ENCODE measurements at regions not wholly inside any gene's neighbourhood (a gene's known extent, or its start where the extent isn't known, plus 50 kb on each side); places are given as distances from the start of the nearest gene placed in this dataset.

DNA sequence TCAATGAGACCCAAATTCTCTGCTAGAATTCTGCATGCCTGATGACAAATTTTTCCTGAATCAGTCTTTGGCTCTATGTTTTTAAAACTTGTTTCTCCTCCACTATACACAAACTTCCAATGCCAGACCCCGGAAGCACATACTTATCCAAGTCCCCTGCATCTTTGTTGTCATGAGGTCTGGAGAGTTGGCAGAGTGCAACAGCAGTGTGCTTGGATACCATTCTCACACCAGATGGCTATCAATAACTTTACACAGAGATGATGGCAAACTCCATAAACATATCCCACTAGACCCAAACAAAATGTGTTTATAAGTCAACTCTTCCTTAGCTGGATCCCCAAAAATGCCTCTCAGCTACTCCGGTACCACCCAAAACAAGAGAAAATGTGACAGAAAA, 337.7 kb upstream of the TRPC7 start:
- Histone ChIP-seq H3K36me3 (ENCODE audit: insufficient read depth, low read length) (no peaks in the 10 kb centered on the region), H3K9ac (ENCODE audit: low read depth, low read length) (no peak overlapping the region), H3K4me1 (ENCODE audit: insufficient read depth, low read length) (no peaks in the 10 kb centered on the region), H2AFZ (ENCODE audit: low read depth, low read length) (no peak overlapping the region), H3K27me3 (ENCODE audit: insufficient read depth, low read length, poor library complexity) (no peaks in the 10 kb centered on the region), H3K27ac (ENCODE audit: low read length) (no peak overlapping the region), H3K9me3 (ENCODE audit: insufficient read depth, low read length, severe bottlenecking) (no peaks in the 10 kb centered on the region), H3K79me2 (ENCODE audit: insufficient read depth, low read length) (no peaks in the 10 kb centered on the region), H3K4me2 (ENCODE audit: insufficient read depth, low read length) (no peak overlapping the region), H4K20me1 (ENCODE audit: insufficient read depth, low read length) (no peaks in the 10 kb centered on the region), H3K4me3 (ENCODE audit: low read depth in 1 of 2, low read length in 2 of 2) (no peak overlapping the region)
- no peak for TF ChIP-seq EZH2 (IDR thresholded peaks at IDR 0.05; ENCODE audit: borderline replicate concordance, low read depth, low read length, severe bottlenecking)
- ATAC-seq (ENCODE audit: insufficient read depth, low read depth), result no peak
- no peak for DNase-seq

- Histone ChIP-seq H3K4me2 (ENCODE audit: insufficient read depth, low read length) (no peak overlapping the region), H3K27ac (ENCODE audit: low read length) (no peak overlapping the region), H4K20me1 (ENCODE audit: insufficient read depth, low read length) (no peaks in the 10 kb centered on the region), H2AFZ (ENCODE audit: low read depth, low read length) (no peak overlapping the region), H3K4me1 (ENCODE audit: insufficient read depth, low read length) (no peaks in the 10 kb centered on the region), H3K9ac (ENCODE audit: low read depth, low read length) (no peak overlapping the region), H3K36me3 (ENCODE audit: insufficient read depth, low read length) (no peaks in the 10 kb centered on the region), H3K27me3 (ENCODE audit: insufficient read depth, low read length, poor library complexity) (peaks cover 4% of the 10 kb centered on the region), H3K4me3 (ENCODE audit: low read depth in 1 of 2, low read length in 2 of 2) (no peak overlapping the region), H3K79me2 (ENCODE audit: insufficient read depth, low read length) (no peaks in the 10 kb centered on the region), H3K9me3 (ENCODE audit: insufficient read depth, low read length, severe bottlenecking) (no peaks in the 10 kb centered on the region)
- DNase-seq, result no peak
- TF ChIP-seq, protein P1, sequence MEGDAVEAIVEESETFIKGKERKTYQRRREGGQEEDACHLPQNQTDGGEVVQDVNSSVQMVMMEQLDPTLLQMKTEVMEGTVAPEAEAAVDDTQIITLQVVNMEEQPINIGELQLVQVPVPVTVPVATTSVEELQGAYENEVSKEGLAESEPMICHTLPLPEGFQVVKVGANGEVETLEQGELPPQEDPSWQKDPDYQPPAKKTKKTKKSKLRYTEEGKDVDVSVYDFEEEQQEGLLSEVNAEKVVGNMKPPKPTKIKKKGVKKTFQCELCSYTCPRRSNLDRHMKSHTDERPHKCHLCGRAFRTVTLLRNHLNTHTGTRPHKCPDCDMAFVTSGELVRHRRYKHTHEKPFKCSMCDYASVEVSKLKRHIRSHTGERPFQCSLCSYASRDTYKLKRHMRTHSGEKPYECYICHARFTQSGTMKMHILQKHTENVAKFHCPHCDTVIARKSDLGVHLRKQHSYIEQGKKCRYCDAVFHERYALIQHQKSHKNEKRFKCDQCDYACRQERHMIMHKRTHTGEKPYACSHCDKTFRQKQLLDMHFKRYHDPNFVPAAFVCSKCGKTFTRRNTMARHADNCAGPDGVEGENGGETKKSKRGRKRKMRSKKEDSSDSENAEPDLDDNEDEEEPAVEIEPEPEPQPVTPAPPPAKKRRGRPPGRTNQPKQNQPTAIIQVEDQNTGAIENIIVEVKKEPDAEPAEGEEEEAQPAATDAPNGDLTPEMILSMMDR (IDR thresholded peaks at IDR 0.05; ENCODE audit: borderline replicate concordance, extremely low read depth, low read length, poor library complexity, severe bottlenecking), result no peak
- no peak for TF ChIP-seq EZH2 (IDR thresholded peaks at IDR 0.05; ENCODE audit: borderline replicate concordance, low read depth, low read length, severe bottlenecking)
- no peak for ATAC-seq (ENCODE audit: insufficient read depth, low read depth)
Measured at GRCh38 chr5:136701191-136701590, 335.8 kb upstream of the TRPC7 start.

- no peak overlapping the region for H3K4me3 ChIP-seq (ENCODE audit: low read depth in 1 of 2, low read length in 2 of 2)
- no peak overlapping the region for H2AFZ ChIP-seq (ENCODE audit: low read depth, low read length)
- H3K4me2 ChIP-seq (ENCODE audit: insufficient read depth, low read length), result no peak overlapping the region
- TF ChIP-seq, protein P1 (IDR thresholded peaks at IDR 0.05; ENCODE audit: borderline replicate concordance, extremely low read depth, low read length, poor library complexity, severe bottlenecking), result no peak
- no peak for TF ChIP-seq EZH2 (IDR thresholded peaks at IDR 0.05; ENCODE audit: borderline replicate concordance, low read depth, low read length, severe bottlenecking)
- no peaks in the 10 kb centered on the region for H4K20me1 ChIP-seq (ENCODE audit: insufficient read depth, low read length)
- H3K36me3 ChIP-seq (ENCODE audit: insufficient read depth, low read length), result no peaks in the 10 kb centered on the region
- DNase-seq, result no peak
- no peaks in the 10 kb centered on the region for H3K79me2 ChIP-seq (ENCODE audit: insufficient read depth, low read length)
- H3K9me3 ChIP-seq (ENCODE audit: insufficient read depth, low read length, severe bottlenecking), result no peaks in the 10 kb centered on the region
- no peak overlapping the region for H3K9ac ChIP-seq (ENCODE audit: low read depth, low read length)
- H3K27me3 ChIP-seq (ENCODE audit: insufficient read depth, low read length, poor library complexity), result peaks cover 4% of the 10 kb centered on the region
- ATAC-seq (ENCODE audit: insufficient read depth, low read depth), result no peak
- no peaks in the 10 kb centered on the region for H3K4me1 ChIP-seq (ENCODE audit: insufficient read depth, low read length)
- H3K27ac ChIP-seq (ENCODE audit: low read length), result no peak overlapping the region
Measured at GRCh38 chr5:136699651-136700050, 334.3 kb upstream of the TRPC7 start.

- Histone ChIP-seq H3K27me3 (ENCODE audit: insufficient read depth, low read length, poor library complexity) (peaks cover 4% of the 10 kb centered on the region), H2AFZ (ENCODE audit: low read depth, low read length) (no peak overlapping the region), H3K36me3 (ENCODE audit: insufficient read depth, low read length) (no peaks in the 10 kb centered on the region), H3K27ac (ENCODE audit: low read length) (no peak overlapping the region), H3K4me1 (ENCODE audit: insufficient read depth, low read length) (no peaks in the 10 kb centered on the region), H3K9me3 (ENCODE audit: insufficient read depth, low read length, severe bottlenecking) (no peaks in the 10 kb centered on the region), H4K20me1 (ENCODE audit: insufficient read depth, low read length) (no peaks in the 10 kb centered on the region), H3K4me2 (ENCODE audit: insufficient read depth, low read length) (no peak overlapping the region), H3K9ac (ENCODE audit: low read depth, low read length) (no peak overlapping the region), H3K4me3 (ENCODE audit: low read depth in 1 of 2, low read length in 2 of 2) (no peak overlapping the region), H3K79me2 (ENCODE audit: insufficient read depth, low read length) (no peaks in the 10 kb centered on the region)
- ATAC-seq (ENCODE audit: insufficient read depth, low read depth) (no peak), DNase-seq (no peak)
- no peak for TF ChIP-seq EZH2 (IDR thresholded peaks at IDR 0.05; ENCODE audit: borderline replicate concordance, low read depth, low read length, severe bottlenecking)
- TF ChIP-seq, protein P1 (IDR thresholded peaks at IDR 0.05; ENCODE audit: borderline replicate concordance, extremely low read depth, low read length, poor library complexity, severe bottlenecking), result no peak
Measured at GRCh38 chr5:136698970-136699369, 333.6 kb upstream of the TRPC7 start.

All from DND-41 (cell line).